ENCODE measurements at regions not wholly inside any gene's neighbourhood (a gene's known extent, or its start where the extent isn't known, plus 50 kb on each side); places are given as distances from the start of the nearest gene placed in this dataset.

- TF ChIP-seq, protein P1, sequence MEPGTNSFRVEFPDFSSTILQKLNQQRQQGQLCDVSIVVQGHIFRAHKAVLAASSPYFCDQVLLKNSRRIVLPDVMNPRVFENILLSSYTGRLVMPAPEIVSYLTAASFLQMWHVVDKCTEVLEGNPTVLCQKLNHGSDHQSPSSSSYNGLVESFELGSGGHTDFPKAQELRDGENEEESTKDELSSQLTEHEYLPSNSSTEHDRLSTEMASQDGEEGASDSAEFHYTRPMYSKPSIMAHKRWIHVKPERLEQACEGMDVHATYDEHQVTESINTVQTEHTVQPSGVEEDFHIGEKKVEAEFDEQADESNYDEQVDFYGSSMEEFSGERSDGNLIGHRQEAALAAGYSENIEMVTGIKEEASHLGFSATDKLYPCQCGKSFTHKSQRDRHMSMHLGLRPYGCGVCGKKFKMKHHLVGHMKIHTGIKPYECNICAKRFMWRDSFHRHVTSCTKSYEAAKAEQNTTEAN (CRISPR knock-in tag; IDR thresholded peaks at IDR 0.05), result no peak
- TF ChIP-seq SP2 (IDR thresholded peaks at IDR 0.05; ENCODE audit: extremely low read depth, low read depth, low read length, poor library complexity, severe bottlenecking), result no peak
- TF ChIP-seq THAP7 (CRISPR knock-in tag; IDR thresholded peaks at IDR 0.05), result no peak
- TF ChIP-seq TARDBP (IDR thresholded peaks at IDR 0.05), result no peak
- TF ChIP-seq ZNF551 (CRISPR knock-in tag; IDR thresholded peaks at IDR 0.05), result no peak
- no peak for TF ChIP-seq EZH2 (IDR thresholded peaks at IDR 0.05; ENCODE audit: borderline replicate concordance, low read depth, low read length)
- TF ChIP-seq ZNF316 (IDR thresholded peaks at IDR 0.05), result no peak
These were observed 1439.6 kb upstream of the C9orf72 start (continued) for GRCh38 chr9:29012911-29013310.

- Histone ChIP-seq H3K36me3 (ENCODE audit: control insufficient read depth, insufficient read depth, low read length) (no peaks in the 10 kb centered on the region), H4K20me1 (replicated peaks; ENCODE audit: control insufficient read depth, insufficient read depth, low read length) (no peaks in the 10 kb centered on the region), H3K9me1 (ENCODE audit: control insufficient read depth, insufficient read depth, low read length) (no peaks in the 10 kb centered on the region), H3K9me3 (replicated peaks; ENCODE audit: control insufficient read depth, insufficient read depth, low read depth, low read length) (no peaks in the 10 kb centered on the region), H3K4me3 (no peak overlapping the region), H3K27ac (ENCODE audit: extremely low read depth, low read depth, low read length) (no peak overlapping the region), H2AFZ (ENCODE audit: low read depth, low read length) (no peak overlapping the region), H3K27me3 (ENCODE audit: control insufficient read depth in 2 of 2, insufficient read depth in 2 of 2, low read length in 2 of 2) (no peaks in the 10 kb centered on the region), H3K4me2 (ENCODE audit: insufficient read depth, low read length) (no peak overlapping the region), H3K79me2 (ENCODE audit: control insufficient read depth, insufficient read depth, low read length) (no peaks in the 10 kb centered on the region), H3K4me1 (replicated peaks in 1 of 2; ENCODE audit: control insufficient read depth in 2 of 2, insufficient read depth in 2 of 2, low read length in 2 of 2) (no peaks in the 10 kb centered on the region), H3K9ac (ENCODE audit: insufficient read depth in 1 of 2, low read depth in 2 of 2, low read length in 2 of 2) (no peak overlapping the region)
- DNase-seq (ENCODE audit: extremely low read depth in 1 of 4, low spot score in 3 of 4) (no peak), ATAC-seq (no peak), FAIRE-seq (no peak)
- intact Hi-C loops (cut with micrococcal nuclease) (no loop called here), in situ Hi-C loops (cut with MboI) (no loop called here)
- no TSS peak for BruUV-seq (replicated peaks)
- POLR2A ChIA-PET, result no interaction called here
- TF ChIP-seq ZKSCAN8 (CRISPR knock-in tag; IDR thresholded peaks at IDR 0.05) (no peak), CEBPG (CRISPR knock-in tag; IDR thresholded peaks at IDR 0.05) (no peak), CEBPG (tag; conservative IDR thresholded peaks at IDR 0.05 in 1 of 2, IDR thresholded peaks at IDR 0.05 in 1 of 2) (no peak)
- CTCF ChIA-PET (ENCODE audit: low intra/inter-chr PET ratio), result no interaction called here
These were observed 1448.4 kb upstream of the C9orf72 start for GRCh38 chr9:29021632-29022031.

Data from K562 (cell line).